GM19455 (cell line): ENCODE measurements at regions not wholly inside any gene's neighbourhood (a gene's known extent, or its start where the extent isn't known, plus 50 kb on each side); places are given as distances from the start of the nearest gene placed in this dataset.
"Not testable (repeated sequence)": the region's sequence is repeated elsewhere in the genome, so short reads cannot be mapped to it uniquely, and the experiment has no call there.

Experiments
- ATAC-seq: cut with Tn5 transposase; IDR thresholded peaks from one replicate; pipeline ENCODE4 v1.9.1; 2021; ENCODE audit not compliant: unreplicated experiment

- not testable (repeated sequence) for ATAC-seq
These were observed 834.8 kb downstream of the C12orf50 start for GRCh38 chr12:87194389-87194788.

DNA sequence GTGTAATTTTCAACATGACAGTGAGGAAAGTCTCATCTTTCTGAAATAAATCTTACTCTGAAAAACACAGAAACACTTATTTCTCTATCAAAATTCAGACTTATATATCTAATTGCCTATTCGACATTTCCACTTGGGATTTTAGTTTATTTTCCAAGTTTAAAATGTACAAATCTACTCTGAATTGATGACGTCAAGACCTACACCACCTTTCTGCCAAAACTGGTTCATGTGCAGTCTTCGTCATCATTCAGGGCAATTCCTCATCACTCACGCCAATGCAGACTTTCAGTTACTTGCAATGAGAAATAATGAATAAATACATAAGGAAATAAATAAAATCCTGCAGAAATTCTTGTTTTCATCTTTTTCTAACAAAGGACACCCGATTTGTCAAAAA lies 843.8 kb downstream of the C12orf50 start:
- ATAC-seq: no peak

DNA sequence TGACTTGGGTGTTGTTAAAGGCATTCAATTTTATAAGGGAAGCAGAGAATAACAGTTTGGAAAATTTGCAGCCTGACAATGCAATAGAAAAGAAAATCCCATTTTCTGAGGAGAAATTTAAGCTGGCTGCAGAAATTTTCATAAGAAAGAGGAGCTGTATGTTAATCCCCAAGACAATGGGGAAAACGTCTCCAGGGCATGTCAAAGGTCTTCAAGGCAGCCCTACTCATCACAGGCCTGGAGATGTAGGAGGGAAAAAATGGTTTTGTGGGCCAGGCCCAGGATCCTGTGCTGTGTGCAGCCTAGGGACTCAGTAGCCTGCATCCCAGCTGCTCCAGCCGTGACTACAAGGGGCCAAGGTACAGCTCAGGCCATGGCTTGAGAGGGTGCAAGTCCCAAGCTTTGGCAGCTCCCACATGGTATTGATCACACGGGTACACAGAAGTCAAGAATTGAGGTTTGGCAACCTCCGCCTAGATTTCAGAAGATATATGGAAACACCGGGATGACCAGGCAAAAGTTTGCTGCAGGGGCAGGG lies 846.4 kb downstream of the C12orf50 start:
- no peak for ATAC-seq

- ATAC-seq: no peak
These were observed 857.8 kb downstream of the C12orf50 start for GRCh38 chr12:87171356-87171755.

DNA sequence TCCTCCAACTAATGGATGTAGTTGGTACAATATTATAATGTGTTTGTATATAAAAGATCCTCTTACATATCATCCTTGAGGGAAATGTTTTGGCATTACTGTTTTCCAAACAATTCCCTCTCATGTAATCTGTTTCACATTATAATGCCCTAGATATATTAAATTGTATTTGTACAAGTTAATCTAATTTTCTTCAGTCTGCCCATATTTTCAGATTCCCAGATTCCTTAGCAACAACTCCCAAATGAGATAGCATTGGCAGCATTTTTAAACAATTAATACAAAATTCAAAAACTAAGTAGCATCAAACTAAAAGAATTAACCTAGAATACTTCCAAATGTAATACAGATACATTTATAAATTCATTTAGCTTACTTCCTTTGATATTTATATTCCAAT lies 860.2 kb downstream of the C12orf50 start:
- no peak for ATAC-seq

GRCh38 chr12:87165733-87166375 lies 863.3 kb downstream of the C12orf50 start:
- no peak for ATAC-seq

DNA sequence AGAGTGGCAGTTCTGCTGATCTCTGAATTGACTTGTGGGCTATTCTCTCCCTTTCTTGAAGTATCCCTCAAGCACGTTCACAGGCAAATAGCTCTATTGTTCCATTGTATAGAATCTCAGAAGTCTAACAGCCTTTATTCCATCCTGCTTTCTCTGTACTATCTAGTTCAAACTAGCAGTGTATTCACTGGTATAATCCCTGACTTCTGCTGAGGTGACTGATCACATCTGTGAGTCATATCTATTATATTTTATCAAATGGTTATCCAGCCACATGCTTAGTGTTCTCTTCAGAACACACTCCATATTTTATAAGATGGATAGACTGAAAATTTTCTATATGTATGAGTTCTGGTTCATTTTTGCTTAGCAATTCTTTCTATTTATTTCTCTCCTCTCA lies 866.1 kb downstream of the C12orf50 start:
- no peak for ATAC-seq

DNA sequence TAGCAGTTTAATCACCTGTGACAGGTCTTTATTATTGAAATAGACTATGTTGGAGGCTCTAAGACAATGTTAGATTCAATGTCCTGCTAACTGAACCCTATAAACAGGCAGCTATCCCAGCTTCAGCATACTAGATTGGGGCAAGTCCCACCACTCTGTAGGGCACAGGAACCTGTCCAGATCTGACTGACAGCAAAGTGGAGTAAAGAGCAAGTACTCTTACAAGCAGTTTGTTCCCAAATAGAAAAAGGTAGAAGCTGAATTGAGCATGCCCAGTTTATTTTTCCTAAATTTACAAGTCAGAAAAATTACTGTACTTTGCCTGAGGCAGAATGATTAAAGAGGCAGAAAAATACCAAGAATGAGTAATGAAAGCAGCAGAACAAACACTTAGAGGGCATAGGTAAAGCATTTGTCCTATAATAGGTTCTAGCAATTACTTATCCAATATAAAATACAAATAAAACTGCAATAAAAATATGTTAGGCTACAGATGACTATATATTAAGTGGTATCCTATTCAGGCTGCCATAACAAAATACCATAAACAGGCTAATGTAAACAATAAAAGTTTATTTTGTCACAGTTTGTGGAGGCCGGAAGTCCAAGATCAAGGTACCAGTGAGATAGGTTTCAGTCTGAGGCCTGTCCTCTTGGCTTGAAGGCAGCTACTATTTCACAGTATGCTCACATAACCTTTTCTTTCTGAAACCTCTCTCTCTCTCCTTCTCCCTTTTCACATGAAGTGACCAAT lies 868.2 kb downstream of the C12orf50 start:
- ATAC-seq: no peak

DNA sequence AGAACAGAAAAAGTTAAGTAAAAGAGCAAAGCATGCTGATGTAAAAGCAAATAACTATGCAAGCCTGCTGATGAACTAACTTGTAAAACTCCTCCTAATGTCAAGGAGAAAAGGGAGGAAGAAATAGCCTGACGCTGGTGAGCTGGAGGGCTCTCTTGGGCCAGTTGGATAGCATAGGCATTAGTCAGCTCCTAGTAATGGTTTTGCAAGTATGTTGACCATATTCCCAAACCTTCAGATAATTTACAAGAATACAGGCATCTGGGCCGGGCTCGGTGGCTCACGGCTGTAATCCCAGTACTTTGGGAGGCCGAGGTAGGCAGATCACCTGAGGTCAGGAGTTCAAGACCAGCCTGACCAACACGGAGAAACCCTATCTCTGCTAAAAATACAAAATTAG lies 871.4 kb downstream of the C12orf50 start:
- ATAC-seq: no peak

GRCh38 chr12:87155621-87156020 lies 873.6 kb downstream of the C12orf50 start:
- no peak for ATAC-seq

DNA sequence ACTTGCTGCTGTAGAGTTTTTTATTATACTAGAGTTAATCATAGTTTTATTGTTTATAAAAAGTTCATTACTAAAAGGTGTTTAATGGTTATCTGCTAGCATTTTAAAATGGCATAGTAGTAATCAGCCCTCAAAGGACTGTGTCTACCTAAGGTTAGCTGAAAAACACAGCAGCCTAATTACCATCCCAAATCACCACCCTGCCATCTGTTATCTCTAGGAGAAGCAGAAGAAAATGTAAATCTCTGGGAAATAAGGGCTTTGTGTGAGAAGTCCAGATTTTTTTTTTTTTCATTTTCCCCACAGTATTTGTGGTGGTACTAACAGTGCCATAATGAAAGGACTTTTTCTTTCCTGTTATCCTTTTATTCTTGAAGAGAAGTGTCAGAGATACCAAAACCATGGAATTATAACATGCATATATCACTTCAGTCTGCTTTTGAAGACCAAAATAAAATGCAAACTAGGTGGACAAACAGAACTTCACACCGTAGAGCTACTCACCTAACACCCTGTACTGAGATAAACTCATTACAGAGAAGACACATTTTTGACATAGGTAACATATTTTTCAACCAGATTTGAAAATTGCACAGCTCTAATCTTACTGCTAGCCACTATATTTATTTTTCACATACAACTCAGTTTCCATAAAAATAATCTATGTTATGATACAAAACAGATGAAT lies 876.2 kb downstream of the C12orf50 start:
- ATAC-seq: no peak

GRCh38 chr12:87152075-87152474 lies 877.1 kb downstream of the C12orf50 start:
- no peak for ATAC-seq

- no peak for ATAC-seq
These were observed 878.1 kb downstream of the C12orf50 start for GRCh38 chr12:87150969-87151662.

GRCh38 chr12:87142342-87142741 lies 886.2 kb upstream of the MGAT4C start:
- ATAC-seq: no peak

DNA sequence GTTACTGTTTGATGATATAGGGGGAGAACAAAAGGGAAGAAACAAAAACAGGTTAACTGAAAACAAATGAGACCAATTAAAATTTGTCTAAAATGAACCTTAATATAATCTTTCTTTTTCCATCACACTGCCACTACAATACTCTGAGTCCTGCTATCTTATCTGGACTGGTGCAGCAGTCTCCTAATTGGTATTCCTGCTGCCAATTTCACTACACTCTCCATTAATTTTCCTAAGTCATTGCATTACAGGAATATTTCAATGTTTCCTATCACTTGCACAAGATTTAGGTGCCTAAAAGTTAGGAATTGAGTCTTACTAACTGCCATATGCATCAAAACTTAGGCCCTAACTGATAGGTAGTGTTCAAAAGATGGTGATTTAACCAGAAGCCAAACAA lies 884.9 kb upstream of the MGAT4C start:
- ATAC-seq: no peak

DNA sequence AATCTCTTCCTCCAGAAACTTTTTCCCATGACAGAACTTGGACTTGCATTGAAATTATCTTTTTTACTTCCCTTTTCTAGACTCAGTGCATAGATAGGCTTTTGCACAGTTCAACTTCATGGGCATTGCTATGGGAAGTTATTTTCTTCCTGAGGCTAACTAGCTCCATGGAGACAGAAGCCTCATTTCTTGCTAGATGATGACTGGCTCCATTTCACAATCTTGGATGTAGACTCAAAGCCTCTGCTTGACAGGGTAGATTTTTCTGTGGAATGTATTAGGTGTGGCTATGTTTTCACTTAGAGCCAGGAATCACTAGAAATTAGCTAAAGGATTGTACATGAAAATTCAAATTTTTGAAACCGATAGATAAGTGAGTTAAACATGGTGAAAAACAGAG lies 884.1 kb upstream of the MGAT4C start:
- no peak for ATAC-seq

GRCh38 chr12:87137220-87137619 lies 881.0 kb upstream of the MGAT4C start:
- no peak for ATAC-seq

- no peak for ATAC-seq
These were observed 880.3 kb upstream of the MGAT4C start for GRCh38 chr12:87136330-87136976.

GRCh38 chr12:87127272-87127671 lies 871.1 kb upstream of the MGAT4C start:
- ATAC-seq: no peak

- no peak for ATAC-seq
These were observed 865.7 kb upstream of the MGAT4C start for GRCh38 chr12:87121896-87122295.

DNA sequence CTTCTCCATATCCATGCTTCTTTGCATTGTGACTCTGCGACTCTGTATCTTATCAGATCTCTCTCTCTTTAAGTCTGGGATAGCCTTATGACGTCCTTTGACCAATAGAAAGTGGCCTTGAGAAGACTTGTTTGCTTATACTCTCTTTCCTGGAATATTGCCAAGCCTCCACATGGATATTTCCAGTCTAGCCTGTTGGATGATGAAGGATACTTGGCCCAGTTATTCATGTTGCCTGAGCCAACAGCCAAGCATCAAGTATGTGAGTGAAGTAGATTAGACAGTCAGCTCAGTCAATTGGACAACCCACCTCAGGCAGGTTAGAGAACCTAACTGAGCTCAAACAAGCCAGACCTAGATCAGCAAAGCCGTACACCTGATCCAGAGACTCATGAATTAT lies 864.2 kb upstream of the MGAT4C start:
- no peak for ATAC-seq
